Stimulated activated effector memory CD8-positive, alpha-beta T cell treated with anti-CD3 and anti-CD28 coated beads, Interleukin-12 subunit alpha, Interleukin-12 subunit beta, amount 100 ng/mL, for 72 hours (primary cell): ENCODE measurements at regions not wholly inside any gene's neighbourhood (a gene's known extent, or its start where the extent isn't known, plus 50 kb on each side); places are given as distances from the start of the nearest gene placed in this dataset.
A peak's percentile ranks its signal among the peaks of the same experiment; 100 is the strongest.

ENCODE experiments used
- ATAC-seq: fragments of 150-1000 bp; cut with Tn5 transposase; 2 replicates; pipeline ENCODE4 v1.10.0; 2021
- DNase-seq, 2 donors: peaks; one replicate each; pipeline ENCODE4 v3.0.0; 2021 to 2022; ENCODE audit warnings: low spot score in 2 of 2
- H3K27ac Mint-ChIP-seq: one replicate; pipeline ENCODE4 v1.8.0; 2022; ENCODE audit warnings: mild to moderate bottlenecking, mixed read lengths
- H3K36me3 Mint-ChIP-seq: one replicate; pipeline ENCODE4 v1.8.0; 2022; ENCODE audit warnings: mild to moderate bottlenecking, mixed read lengths
- H3K4me1 Mint-ChIP-seq: one replicate; pipeline ENCODE4 v1.8.0; 2022; ENCODE audit warnings: mixed read lengths
- H3K4me3 Mint-ChIP-seq: one replicate; pipeline ENCODE4 v1.8.0; 2022; ENCODE audit warnings: mild to moderate bottlenecking, mixed read lengths
- H3K9me3 Mint-ChIP-seq: one replicate; pipeline ENCODE4 v1.8.0; 2022; ENCODE audit warnings: mixed read lengths

DNA sequence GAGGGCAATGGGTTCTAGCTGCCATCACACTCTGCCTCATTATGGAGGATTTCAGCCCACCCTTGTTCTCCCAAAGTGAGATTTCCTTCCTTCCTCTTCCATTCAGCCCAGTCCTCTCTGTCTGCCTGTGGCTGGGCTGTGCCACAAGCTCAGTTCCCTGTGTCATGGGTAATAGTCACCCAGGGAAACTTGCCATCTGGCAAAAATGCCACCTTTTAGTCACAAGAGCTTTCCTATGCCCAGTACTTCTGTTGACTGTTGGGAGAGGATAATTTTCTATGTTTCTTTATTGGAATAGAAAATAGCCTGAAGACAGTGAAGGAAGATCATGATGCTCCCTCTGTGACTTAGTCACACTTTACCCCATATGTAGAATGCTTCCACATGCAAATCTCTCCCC, 71.4 kb downstream of the TLR4 start:
- H3K27ac Mint-ChIP-seq: no peak overlapping the region
- DNase-seq: no peak
- no peak overlapping the region for H3K4me3 Mint-ChIP-seq
- no peaks in the 10 kb centered on the region for H3K9me3 Mint-ChIP-seq
- no peak for ATAC-seq
- peaks cover 12% of the 10 kb centered on the region for H3K4me1 Mint-ChIP-seq
- H3K36me3 Mint-ChIP-seq: no peaks in the 10 kb centered on the region

DNA sequence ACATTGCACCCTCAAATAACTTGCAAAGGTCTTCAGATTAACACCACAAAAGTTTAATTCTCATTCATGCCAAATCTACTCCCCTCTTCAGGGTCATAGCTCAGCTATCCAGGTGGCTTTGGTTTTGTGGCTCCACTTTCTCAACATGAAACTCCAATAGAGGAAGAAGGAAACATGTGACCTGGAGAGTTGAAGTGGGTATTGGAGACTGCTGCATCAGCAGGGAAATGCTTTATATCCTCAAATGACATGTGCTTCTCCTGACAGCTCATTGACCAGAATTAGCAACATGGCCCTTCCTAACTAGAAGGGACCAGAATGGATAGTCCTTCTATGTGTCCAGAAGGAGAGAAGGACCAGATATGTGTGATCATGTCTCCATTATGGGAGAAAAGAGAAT, 73.6 kb downstream of the TLR4 start:
- ATAC-seq (peak; percentile 43), DNase-seq (no peak)
- H3K4me3 Mint-ChIP-seq: no peak overlapping the region

GRCh38 chr9:117779760-117780159, 75.6 kb downstream of the TLR4 start:
- DNase-seq (no peak), ATAC-seq (no peak)
- H3K36me3 Mint-ChIP-seq: no peaks in the 10 kb centered on the region
- H3K4me1 Mint-ChIP-seq: peaks cover 5% of the 10 kb centered on the region
- no peaks in the 10 kb centered on the region for H3K9me3 Mint-ChIP-seq
- H3K4me3 Mint-ChIP-seq: no peak overlapping the region
- no peak overlapping the region for H3K27ac Mint-ChIP-seq

More for the DNA sequence above, 73.6 kb downstream of the TLR4 start:
- Mint-ChIP-seq H3K4me1 (peaks cover 12% of the 10 kb centered on the region), H3K36me3 (no peaks in the 10 kb centered on the region), H3K27ac (no peak overlapping the region), H3K9me3 (no peaks in the 10 kb centered on the region)

DNA sequence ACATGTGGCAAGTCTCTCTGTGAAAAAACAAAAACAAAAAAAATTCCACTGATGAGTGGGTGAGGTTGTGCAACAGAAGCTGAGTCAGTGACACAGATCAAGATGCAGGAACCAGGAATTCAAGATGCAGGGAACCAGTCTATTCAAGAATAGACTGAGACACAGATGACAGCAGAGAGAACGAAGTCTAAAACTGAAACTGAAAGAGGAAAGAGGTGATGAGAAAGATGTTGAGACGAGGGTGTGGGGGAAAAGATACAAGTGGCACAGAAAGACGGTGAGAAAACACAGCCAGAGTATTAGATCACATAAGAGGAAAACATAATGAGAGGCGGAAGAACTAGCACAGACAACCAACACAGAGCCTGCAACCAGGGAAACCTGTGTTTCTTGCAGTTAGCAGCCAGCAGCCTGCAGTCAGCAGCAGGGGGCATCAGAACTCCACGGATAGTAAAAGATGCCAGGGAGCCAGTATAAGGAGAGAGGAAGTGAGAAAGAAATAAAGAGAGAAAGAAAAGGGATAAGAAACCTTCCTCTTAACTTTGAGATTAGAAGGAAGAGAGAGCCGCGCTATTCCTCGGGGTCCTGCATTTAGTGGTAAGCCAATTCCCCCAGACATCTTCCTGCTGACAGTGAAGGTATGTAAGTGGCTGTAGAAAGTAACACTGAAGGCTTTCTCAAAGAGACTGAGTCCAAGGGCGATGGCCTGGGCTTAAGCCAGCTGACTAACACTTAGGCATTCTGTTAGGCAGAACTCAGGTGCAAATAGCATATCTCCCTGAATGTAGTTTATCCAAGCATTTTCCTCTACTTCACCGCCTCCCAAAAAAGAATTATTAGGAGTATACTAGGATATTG, 79.0 kb downstream of the TLR4 start:
- H3K9me3 Mint-ChIP-seq: no peaks in the 10 kb centered on the region
- no peaks in the 10 kb centered on the region for H3K36me3 Mint-ChIP-seq
- H3K4me3 Mint-ChIP-seq: no peak overlapping the region
- peaks cover 5% of the 10 kb centered on the region for H3K4me1 Mint-ChIP-seq
- ATAC-seq: peak; percentile 86
- DNase-seq: peak; percentile 11 to 69
- no peak overlapping the region for H3K27ac Mint-ChIP-seq

GRCh38 chr9:117783828-117784227, 79.6 kb downstream of the TLR4 start:
- peak; percentile 62 for ATAC-seq
- H3K4me3 Mint-ChIP-seq: no peak overlapping the region
- H3K36me3 Mint-ChIP-seq: no peaks in the 10 kb centered on the region
- DNase-seq: no peak
- H3K4me1 Mint-ChIP-seq: peaks cover 5% of the 10 kb centered on the region
- no peak overlapping the region for H3K27ac Mint-ChIP-seq
- H3K9me3 Mint-ChIP-seq: no peaks in the 10 kb centered on the region

- DNase-seq (no peak), ATAC-seq (no peak)
- Mint-ChIP-seq H3K4me3 (no peak overlapping the region), H3K4me1 (no peaks in the 10 kb centered on the region), H3K36me3 (no peaks in the 10 kb centered on the region), H3K9me3 (no peaks in the 10 kb centered on the region), H3K27ac (no peak overlapping the region)
These were observed 80.8 kb downstream of the TLR4 start for GRCh38 chr9:117784996-117785395.

DNA sequence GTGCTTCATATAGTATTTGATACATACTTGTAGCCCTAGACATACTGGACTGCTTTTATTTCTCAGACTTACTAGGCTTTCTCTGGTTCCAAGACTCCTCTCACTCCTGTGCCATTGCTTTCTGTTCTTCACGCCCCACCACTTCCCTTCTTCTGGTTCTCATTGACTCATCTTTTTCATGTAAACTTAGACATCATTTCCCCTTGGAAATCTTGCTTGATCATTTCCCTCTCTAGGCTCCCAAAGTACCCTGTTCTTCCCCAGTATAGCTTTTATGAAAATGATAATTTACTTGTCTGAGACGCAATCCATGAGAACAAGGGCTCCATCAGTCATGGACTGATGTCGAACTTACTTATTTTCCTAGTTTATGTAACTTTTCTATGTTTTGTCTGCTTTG, 83.5 kb downstream of the TLR4 start:
- Mint-ChIP-seq H3K36me3 (no peaks in the 10 kb centered on the region), H3K4me1 (no peaks in the 10 kb centered on the region), H3K27ac (no peak overlapping the region), H3K4me3 (no peak overlapping the region), H3K9me3 (no peaks in the 10 kb centered on the region)
- no peak for ATAC-seq
- no peak for DNase-seq

GRCh38 chr9:117795271-117795670, 91.1 kb downstream of the TLR4 start:
- no peaks in the 10 kb centered on the region for H3K4me1 Mint-ChIP-seq
- H3K36me3 Mint-ChIP-seq: no peaks in the 10 kb centered on the region
- no peak for DNase-seq
- H3K4me3 Mint-ChIP-seq: no peak overlapping the region
- ATAC-seq: no peak
- H3K9me3 Mint-ChIP-seq: no peaks in the 10 kb centered on the region
- H3K27ac Mint-ChIP-seq: no peak overlapping the region

DNA sequence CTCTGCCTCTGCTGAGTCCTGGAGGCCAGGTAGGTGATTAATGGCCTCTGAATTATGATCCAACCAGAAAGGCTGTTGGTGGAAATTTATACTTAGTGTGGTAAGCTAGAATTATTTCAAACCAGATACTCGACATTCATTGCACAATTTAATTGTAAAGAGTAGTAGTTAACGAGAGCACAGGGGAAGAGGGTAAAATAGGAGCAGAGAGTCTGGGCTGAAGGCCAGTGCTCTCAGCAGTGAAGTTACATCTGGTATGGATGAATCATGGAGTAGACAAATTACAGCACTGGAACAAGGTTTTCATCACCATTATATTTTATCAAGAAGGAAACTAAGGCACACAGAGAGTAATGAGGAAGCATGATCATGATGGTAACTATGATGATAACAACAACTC, 92.5 kb downstream of the TLR4 start:
- Mint-ChIP-seq H3K4me3 (no peak overlapping the region), H3K4me1 (no peaks in the 10 kb centered on the region), H3K9me3 (no peaks in the 10 kb centered on the region), H3K27ac (no peak overlapping the region), H3K36me3 (no peaks in the 10 kb centered on the region)
- ATAC-seq (no peak), DNase-seq (no peak)

GRCh38 chr9:117800389-117800788, 96.2 kb downstream of the TLR4 start:
- ATAC-seq: peak; percentile 85
- no peaks in the 10 kb centered on the region for H3K4me1 Mint-ChIP-seq
- no peaks in the 10 kb centered on the region for H3K36me3 Mint-ChIP-seq
- DNase-seq: no peak
- H3K4me3 Mint-ChIP-seq: no peak overlapping the region
- H3K9me3 Mint-ChIP-seq: peaks cover 3% of the 10 kb centered on the region
- no peak overlapping the region for H3K27ac Mint-ChIP-seq

GRCh38 chr9:117809751-117810150, 105.5 kb downstream of the TLR4 start:
- no peak for DNase-seq
- Mint-ChIP-seq H3K36me3 (no peaks in the 10 kb centered on the region), H3K4me1 (peaks cover 6% of the 10 kb centered on the region), H3K9me3 (peaks cover 2% of the 10 kb centered on the region), H3K27ac (no peak overlapping the region), H3K4me3 (no peak overlapping the region)
- no peak for ATAC-seq

DNA sequence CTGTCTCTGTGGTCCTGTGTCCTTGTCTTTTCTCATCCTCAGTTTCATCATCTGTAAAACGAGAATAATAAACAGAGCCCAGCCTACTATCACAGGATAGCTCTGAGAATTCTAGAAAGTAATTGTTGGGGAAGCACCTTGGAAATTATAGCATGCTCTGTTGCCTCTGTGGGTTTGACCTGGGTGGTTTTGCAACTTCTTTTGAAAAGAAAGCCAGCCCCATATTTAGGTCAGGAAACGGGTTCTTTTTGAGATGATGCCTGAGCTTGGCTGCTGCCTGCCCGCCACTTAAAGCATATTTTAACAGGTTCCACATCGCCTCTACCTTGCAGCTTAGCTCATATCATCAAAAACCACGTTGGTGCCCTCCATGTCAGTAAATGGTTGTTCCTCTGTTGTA, 111.1 kb downstream of the TLR4 start:
- Mint-ChIP-seq H3K4me3 (peak overlapping the region; percentile 4), H3K4me1 (peaks cover 15% of the 10 kb centered on the region), H3K27ac (no peak overlapping the region), H3K9me3 (no peaks in the 10 kb centered on the region), H3K36me3 (no peaks in the 10 kb centered on the region)
- ATAC-seq (peak; percentile 71), DNase-seq (no peak)

- peak overlapping the region; percentile 4 for H3K4me3 Mint-ChIP-seq
- H3K9me3 Mint-ChIP-seq: no peaks in the 10 kb centered on the region
- no peaks in the 10 kb centered on the region for H3K36me3 Mint-ChIP-seq
- no peak overlapping the region for H3K27ac Mint-ChIP-seq
- ATAC-seq (no peak), DNase-seq (no peak)
- peaks cover 15% of the 10 kb centered on the region for H3K4me1 Mint-ChIP-seq
These were observed 111.7 kb downstream of the TLR4 start for GRCh38 chr9:117815948-117816347.

DNA sequence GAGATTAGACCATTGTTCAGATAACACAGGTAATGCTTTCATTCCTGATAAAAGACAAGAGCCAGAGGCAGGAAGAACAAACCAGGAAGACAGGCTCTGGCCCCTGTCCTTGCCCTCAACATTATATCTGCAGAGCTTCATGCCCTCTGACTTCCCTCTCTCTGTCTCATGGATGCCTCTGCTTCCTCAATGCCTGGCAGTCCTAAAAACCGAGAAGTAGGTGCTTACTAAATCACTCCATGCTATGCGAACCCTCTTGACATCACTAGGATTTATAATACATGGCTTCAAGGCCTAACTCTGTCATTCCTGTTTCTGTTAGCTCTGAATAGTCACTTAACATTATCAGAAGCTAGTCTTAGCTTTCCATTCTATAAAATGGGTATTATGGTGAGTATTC, 117.8 kb downstream of the TLR4 start:
- Mint-ChIP-seq H3K4me1 (peaks cover 20% of the 10 kb centered on the region), H3K9me3 (no peaks in the 10 kb centered on the region), H3K27ac (no peak overlapping the region), H3K36me3 (peaks cover 6% of the 10 kb centered on the region), H3K4me3 (no peak overlapping the region)
- no peak for DNase-seq
- ATAC-seq: no peak

GRCh38 chr9:117823576-117823975, 119.4 kb downstream of the TLR4 start:
- peaks cover 6% of the 10 kb centered on the region for H3K36me3 Mint-ChIP-seq
- ATAC-seq: no peak
- no peak for DNase-seq
- H3K4me1 Mint-ChIP-seq: peaks cover 20% of the 10 kb centered on the region
- no peak overlapping the region for H3K4me3 Mint-ChIP-seq
- H3K9me3 Mint-ChIP-seq: no peaks in the 10 kb centered on the region
- H3K27ac Mint-ChIP-seq: no peak overlapping the region

GRCh38 chr9:117825609-117826347, 121.6 kb downstream of the TLR4 start:
- Mint-ChIP-seq H3K36me3 (peaks cover 6% of the 10 kb centered on the region), H3K4me1 (peaks cover 20% of the 10 kb centered on the region), H3K9me3 (no peaks in the 10 kb centered on the region), H3K4me3 (peak overlapping the region; percentile 2), H3K27ac (no peak overlapping the region)
- peak in 1 of 2 donors; percentile 50 for DNase-seq
- ATAC-seq: peak; percentile 94
